HL-60/S4 treated with phorbol 12-myristate 13-acetate at 8.2 ng/mL for 4 days and 3 days (cell line): ENCODE measurements at regions not wholly inside any gene's neighbourhood (a gene's known extent, or its start where the extent isn't known, plus 50 kb on each side); places are given as distances from the start of the nearest gene placed in this dataset.
"Not testable (repeated sequence)": the region's sequence is repeated elsewhere in the genome, so short reads cannot be mapped to it uniquely, and the experiment has no call there.

Source experiments
- in situ Hi-C: fragments of 300-500 bp; cut with MboI; formaldehyde crosslinking; loops from 2 replicates; pipeline ENCODE4 v1.15.0; 2022; ENCODE audit warnings: low sequenced_read_pairs

DNA sequence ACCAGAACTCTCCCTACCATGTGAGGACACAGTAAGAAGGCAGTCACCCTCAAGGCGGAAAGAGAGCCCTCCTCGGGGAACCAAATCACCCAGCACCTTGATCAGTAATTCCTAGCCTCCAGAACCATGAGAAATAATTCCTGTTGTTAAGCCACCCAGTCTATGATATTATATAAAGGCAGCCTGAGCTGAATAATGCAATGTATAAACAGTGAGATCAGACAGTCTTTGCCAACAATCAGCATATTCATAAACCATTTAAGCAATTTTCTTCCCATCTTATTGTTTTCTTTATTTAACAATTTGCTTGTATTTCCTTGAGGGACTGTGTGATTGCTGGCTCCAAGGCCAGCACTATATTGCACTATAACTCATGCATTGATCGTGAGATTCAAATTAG is 144.4 kb upstream of the DAPK1 start:
- in situ Hi-C loops: no loop called here

DNA sequence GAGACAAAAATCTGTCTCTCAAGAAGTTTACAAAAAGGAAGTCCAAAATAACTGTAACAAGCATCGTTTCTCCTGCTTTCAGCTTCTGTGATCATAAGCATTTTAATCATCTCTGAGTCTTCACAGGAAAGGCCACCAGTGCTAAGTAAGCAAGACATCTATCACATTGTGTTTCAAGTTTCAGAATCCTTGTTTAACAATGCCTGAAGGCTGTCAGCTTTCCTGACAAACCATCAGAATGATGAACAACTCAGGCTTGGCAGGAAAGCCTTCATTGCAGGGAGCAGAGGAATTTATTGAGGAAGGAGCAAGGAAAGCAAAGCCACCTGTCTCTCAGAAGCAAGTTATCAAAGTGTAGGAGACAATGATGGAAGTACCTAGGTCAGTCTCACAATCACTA is 143.5 kb upstream of the DAPK1 start:
- in situ Hi-C loops: no loop called here

DNA sequence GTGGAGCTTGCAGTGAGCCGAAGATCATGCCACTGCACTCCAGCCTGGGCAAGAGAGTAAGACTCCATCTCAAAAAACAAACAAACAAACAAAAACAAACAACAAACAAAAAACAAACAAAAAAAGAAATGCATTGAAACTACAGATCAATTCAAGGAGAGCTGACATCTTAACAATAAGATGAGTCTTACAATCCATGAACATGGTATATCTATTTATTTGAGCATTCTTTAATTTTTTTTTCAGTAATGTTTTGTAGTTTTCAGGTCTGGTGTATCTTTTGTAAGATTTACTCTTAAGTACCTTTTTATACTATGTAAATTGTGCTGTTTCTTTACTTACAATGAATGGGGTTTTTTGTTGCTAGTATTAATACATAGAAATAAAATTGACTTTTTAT is 140.1 kb upstream of the DAPK1 start:
- in situ Hi-C loops: no loop called here

GRCh38 chr9:87359264-87359663 is 138.4 kb upstream of the DAPK1 start:
- in situ Hi-C loops: no loop called here

GRCh38 chr9:87359958-87360601 is 137.6 kb upstream of the DAPK1 start:
- in situ Hi-C loops: no loop called here

DNA sequence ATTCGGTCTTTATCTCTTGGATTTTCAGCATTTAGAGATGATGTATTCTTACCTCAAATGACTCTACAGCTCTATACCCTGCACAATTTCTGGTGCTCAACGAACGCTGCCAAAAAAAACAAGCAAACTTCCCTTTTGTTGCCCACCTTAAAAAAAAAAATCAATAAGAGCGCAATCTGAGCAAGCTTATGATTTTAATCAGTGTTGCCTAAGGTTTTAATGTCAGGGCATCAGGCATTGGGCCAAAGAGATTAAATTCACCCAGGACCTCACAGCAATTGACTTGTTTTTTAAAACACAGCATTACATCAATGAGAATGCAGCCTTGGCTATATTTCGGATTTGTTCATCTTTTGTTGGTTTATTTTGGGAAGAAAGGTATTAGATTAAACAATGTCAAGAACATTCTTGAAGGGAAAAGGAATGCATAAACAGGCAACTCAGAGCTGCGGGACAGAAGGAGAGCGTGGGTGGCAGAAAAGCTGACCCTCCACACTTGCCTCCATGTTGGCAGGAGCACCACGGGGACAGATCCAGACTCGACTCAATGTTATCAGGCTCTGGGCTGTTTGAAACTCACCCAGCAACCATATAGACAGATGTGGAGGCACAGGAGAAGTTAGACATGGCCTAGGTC is 127.5 kb upstream of the DAPK1 start:
- in situ Hi-C loops: no loop called here

DNA sequence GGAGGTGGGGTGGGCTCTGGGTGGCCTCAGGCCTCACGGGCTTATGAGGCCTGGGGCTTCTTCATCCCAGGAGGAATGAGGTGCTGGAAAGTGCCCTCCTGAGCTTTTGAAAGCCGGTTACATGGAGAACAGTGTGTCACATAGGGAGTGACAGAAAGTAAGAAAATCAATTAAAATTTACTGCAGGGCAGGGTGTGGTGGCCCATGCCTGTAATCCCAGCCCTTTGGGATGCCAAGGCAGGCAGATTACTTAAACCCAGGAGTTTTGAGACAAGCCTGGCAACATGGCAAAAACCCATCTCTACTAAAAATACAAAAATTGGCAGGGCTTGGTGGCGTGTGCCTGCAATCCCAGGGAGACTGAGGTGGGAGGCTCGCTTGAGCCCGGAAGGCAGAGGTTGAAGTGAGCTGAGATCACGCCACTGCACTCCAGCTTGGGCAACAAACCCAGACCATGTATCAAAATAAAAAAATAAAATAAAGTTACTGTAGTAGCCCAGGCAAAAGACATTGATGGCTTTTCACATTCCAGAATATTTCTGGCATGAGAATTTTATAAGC is 125.8 kb upstream of the DAPK1 start:
- in situ Hi-C loops: no loop called here

- in situ Hi-C loops: no loop called here
These were observed 125.3 kb upstream of the DAPK1 start for GRCh38 chr9:87372356-87372851.

- in situ Hi-C loops: not testable (repeated sequence)
These were observed 123.4 kb upstream of the DAPK1 start for GRCh38 chr9:87374023-87374919.

DNA sequence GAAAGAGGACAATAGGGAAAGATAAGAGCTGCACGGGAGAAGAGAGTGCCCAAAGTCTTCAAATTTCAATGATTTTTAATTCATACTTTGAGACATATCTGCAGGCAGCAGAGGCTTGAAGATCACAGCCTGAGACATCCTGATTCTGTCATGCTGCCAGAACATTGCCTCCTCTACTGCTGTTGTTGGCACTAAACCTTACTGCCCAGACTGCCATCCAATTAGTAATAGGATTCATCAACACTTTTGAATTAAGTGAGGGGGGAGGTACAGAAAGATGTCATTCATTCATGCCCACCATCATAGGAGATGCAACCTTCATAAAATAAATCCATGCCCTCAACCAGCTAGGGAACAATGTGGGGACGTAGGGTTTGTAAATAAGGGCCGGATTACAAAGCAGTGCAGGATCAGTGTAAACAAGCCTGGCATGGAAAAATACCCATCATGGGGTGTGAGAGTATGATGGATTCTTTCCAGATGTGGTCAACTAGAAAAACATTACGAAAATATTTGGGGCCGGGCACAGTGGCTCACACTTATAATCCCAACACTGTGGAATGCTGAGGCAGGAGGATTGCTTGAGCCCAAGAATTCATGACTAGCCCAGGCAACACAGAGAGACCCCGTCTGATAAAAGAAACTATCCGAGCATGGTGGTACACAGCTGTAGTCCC is 122.1 kb upstream of the DAPK1 start:
- in situ Hi-C loops: no loop called here

- in situ Hi-C loops: no loop called here
These were observed 119.0 kb upstream of the DAPK1 start for GRCh38 chr9:87378676-87379075.

DNA sequence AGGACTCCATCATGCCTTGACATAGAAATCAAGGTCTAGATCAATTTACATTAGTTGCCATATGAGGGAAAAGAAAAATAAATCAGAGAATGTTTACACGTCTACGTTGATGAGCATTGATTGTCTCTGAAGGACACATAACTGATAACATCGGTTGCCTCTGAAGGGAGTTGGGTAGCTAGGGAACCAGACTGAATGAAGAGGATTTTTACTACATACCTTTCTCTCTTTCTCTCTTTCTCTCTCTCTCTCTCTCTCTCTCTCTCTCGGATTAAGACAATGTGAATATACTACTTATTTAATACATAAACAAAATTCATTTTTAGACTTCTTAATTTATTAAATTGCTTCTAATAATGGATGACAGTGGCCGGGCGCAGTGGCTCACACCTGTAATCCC is 118.4 kb upstream of the DAPK1 start:
- in situ Hi-C loops: no loop called here

DNA sequence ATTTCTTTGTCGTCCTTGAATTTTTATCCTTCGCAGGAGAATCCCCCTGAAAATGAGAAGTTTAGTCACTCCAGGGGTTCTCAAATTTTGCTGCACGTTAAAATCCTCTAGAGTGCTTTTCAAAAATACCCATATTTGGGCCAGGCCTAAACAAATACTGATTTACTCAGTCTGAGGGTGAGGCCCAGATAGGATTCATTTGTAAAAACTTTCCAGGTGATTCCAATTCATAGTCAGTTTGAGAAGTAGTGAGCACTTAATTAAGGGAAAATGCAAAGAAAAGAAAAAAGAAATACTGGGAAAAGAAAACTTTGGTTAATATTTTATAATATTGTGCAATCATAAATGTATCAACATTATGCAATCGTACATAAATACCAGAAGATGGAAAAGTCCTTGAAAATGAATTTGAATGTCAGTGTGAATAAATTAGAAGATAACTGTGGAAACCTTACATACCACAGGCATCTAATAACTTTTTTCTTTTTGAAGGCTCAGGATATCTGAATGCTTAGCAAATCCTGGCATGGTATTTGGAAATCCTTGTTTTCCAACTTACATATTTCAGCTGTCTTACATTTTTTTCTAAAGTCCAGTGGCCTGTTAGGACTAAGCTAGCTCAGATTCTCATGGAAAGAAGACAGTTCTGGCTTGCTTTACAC is 116.5 kb upstream of the DAPK1 start:
- in situ Hi-C loops: no loop called here

DNA sequence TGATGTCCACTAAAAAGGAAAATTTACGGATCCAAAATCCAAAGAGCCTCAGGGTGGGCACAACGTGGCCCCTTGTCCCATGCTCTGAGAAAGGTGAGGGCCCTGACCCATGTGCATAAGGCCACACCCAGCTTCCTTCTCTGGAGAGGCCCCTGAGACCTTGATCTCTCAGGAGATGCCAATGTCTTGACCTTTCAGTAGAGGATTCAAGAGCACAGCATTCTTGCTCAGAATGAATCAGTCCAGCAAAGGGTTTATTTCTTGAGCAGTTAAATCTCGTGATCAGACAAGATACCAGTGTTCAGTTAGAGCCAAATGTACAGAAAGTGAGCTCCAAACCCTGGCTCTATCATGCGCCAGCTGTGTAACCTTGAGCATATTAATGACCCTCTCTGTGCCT is 115.9 kb upstream of the DAPK1 start:
- in situ Hi-C loops: no loop called here

GRCh38 chr9:87382900-87383299 is 114.8 kb upstream of the DAPK1 start:
- in situ Hi-C loops: no loop called here

DNA sequence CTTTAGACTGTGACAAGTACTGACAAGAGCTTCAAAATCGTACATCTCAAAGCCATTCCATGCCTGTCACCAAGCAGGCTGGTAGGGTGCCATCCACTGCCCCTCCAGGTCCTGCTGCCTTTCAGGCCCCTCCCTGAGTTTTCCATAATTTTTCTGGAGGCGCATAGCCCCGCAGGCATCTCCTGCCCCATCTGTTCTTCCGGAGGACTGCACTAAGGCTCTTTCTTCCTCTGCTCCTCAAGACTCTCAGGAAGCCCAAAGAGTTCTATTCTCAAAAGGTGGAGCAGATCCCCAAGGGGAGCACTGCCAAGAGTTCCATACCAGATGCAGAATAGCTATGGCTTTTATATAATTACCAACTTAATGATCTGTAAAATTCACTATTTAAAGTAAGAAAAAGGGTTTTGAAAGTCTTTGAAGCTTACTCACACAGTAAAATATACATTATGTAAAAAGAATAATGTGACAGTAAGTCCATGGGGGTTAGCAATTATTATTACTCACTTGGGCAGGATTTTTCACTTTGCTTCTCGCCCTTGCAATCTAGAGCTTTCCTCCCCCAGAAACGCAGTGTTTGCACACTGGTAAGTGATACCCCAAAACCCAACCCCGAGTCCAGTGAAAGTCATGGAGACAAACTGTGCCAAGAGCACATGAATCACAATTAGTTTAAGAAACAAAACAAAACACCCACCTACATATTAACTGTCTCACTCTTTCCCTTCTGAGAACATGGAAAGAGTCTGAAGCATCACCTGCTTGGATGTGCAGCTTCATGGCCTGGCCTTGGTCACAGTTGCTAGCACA is 114.1 kb upstream of the DAPK1 start:
- in situ Hi-C loops: no loop called here

DNA sequence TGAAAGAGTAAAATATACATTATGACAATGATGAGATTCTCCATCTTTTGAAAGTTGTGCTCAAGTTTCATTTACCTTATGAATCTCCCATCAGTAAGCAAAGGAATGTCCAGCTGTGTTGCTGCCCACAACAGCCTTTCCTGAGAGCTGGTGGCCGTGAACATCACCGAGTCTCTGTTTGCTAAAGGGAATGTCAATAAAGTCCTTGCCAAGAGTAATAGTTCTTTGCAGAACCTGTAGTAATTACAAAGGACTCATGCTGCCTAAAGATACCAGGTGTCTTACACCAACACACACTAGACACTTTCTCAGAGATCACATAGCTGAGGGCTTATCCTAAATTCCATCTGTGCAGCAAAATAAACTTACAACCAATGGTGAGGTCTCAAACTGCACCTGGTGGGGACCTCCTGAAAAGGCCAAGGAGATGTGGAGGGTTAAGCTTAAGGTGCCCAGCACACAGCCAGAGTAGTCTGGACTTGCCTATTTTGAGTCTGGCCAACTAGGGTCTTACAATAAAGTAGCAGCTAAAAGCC is 111.1 kb upstream of the DAPK1 start:
- in situ Hi-C loops: no loop called here

- in situ Hi-C loops: no loop called here
These were observed 110.2 kb upstream of the DAPK1 start for GRCh38 chr9:87387351-87388011.

- in situ Hi-C loops: not testable (repeated sequence)
These were observed 109.0 kb upstream of the DAPK1 start for GRCh38 chr9:87388708-87389107.
